ENCODE measurements at regions not wholly inside any gene's neighbourhood (a gene's known extent, or its start where the extent isn't known, plus 50 kb on each side); places are given as distances from the start of the nearest gene placed in this dataset.

DNA sequence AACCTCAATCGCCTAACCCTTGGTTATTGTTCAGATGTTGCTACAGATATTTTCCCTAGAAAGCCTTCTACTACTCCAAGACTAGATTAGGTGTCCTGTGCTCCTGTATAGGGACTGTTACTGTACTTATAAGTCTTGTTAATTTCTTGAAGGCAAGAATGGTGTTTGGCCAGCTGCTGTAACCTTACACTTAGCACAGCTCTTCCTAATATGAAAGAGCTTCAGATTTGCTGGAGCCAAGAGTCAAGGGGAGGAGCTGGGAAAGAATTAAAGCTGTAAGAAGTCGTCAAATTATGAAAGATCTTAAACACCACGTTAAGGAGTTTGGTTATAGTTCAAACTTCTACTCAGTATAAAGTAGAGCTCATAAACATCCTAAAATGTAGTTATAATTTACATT lies 245.9 kb upstream of the TLL1 start:
- Histone ChIP-seq H3K9me3 (ENCODE audit: control extremely low read depth in 1 of 5, control insufficient read depth in 4 of 5, insufficient read depth in 2 of 5, low read depth in 1 of 5, low read length in 4 of 5) (no peaks in the 10 kb centered on the region), H3K27me3 (replicated peaks in 2 of 5; ENCODE audit: control insufficient read depth in 4 of 5, insufficient read depth in 5 of 5, low read length in 4 of 5) (no peaks in the 10 kb centered on the region), H3K4me3 (ENCODE audit: control insufficient read depth in 1 of 7, extremely low read depth in 1 of 7, insufficient read depth in 4 of 7, low read depth in 2 of 7, low read length in 6 of 7) (no peak overlapping the region), H3K27ac (ENCODE audit: insufficient read depth in 1 of 2, low read depth in 1 of 2, low read length in 2 of 2, poor library complexity in 1 of 2, severe bottlenecking in 2 of 2) (no peak overlapping the region), H3K36me3 (ENCODE audit: control insufficient read depth in 4 of 4, insufficient read depth in 4 of 4, low read length in 3 of 4) (no peaks in the 10 kb centered on the region), H3K4me1 (ENCODE audit: control extremely low read depth in 1 of 4, control insufficient read depth in 4 of 4, insufficient read depth in 4 of 4, low read length in 3 of 4) (peaks cover 2 to 12% (median 4%) of the 10 kb centered on the region in 4 experiments)
- ChIA-PET POLR2A (no interaction called here), CTCF (no interaction called here)
- no peak for DNase-seq
- WGBS (ENCODE audit: insufficient coverage), result no CpG with 5 or more reads among the region's 3 CpGs

GRCh38 chr4:165627548-165627947 lies 245.5 kb upstream of the TLL1 start:
- no peak for DNase-seq
- ChIA-PET CTCF (no interaction called here), POLR2A (no interaction called here)

GRCh38 chr4:165628572-165628971 lies 244.5 kb upstream of the TLL1 start:
- H3K4me1 ChIP-seq (ENCODE audit: control extremely low read depth in 1 of 4, control insufficient read depth in 4 of 4, insufficient read depth in 4 of 4, low read length in 3 of 4), result peaks cover 0 to 3% (median 1%) of the 10 kb centered on the region in 4 experiments
- POLR2A ChIA-PET, result no interaction called here
- no peaks in the 10 kb centered on the region for H3K27me3 ChIP-seq (replicated peaks in 2 of 5; ENCODE audit: control insufficient read depth in 4 of 5, insufficient read depth in 5 of 5, low read length in 4 of 5)
- no peaks in the 10 kb centered on the region for H3K9me3 ChIP-seq (ENCODE audit: control extremely low read depth in 1 of 5, control insufficient read depth in 4 of 5, insufficient read depth in 2 of 5, low read depth in 1 of 5, low read length in 4 of 5)
- H3K36me3 ChIP-seq (ENCODE audit: control insufficient read depth in 4 of 4, insufficient read depth in 4 of 4, low read length in 3 of 4), result no peaks in the 10 kb centered on the region
- no peak overlapping the region for H3K4me3 ChIP-seq (ENCODE audit: control insufficient read depth in 1 of 7, extremely low read depth in 1 of 7, insufficient read depth in 4 of 7, low read depth in 2 of 7, low read length in 6 of 7)
- CTCF ChIA-PET, result interaction anchor here (1.0 kb wide), 1 partner anchor 64 kb away, joined by 3 read pairs; no protein-coding TSS in a partner anchor
- H3K27ac ChIP-seq (ENCODE audit: insufficient read depth in 1 of 2, low read depth in 1 of 2, low read length in 2 of 2, poor library complexity in 1 of 2, severe bottlenecking in 2 of 2), result no peak overlapping the region
- WGBS (ENCODE audit: insufficient coverage), result 100% methylated on average over 3 of the region's 3 CpGs
- DNase-seq, result no peak

More at GRCh38 chr4:165627548-165627947, 245.5 kb upstream of the TLL1 start:
- no peaks in the 10 kb centered on the region for H3K27me3 ChIP-seq (replicated peaks in 2 of 5; ENCODE audit: control insufficient read depth in 4 of 5, insufficient read depth in 5 of 5, low read length in 4 of 5)
- H3K4me3 ChIP-seq (ENCODE audit: control insufficient read depth in 1 of 7, extremely low read depth in 1 of 7, insufficient read depth in 4 of 7, low read depth in 2 of 7, low read length in 6 of 7), result no peak overlapping the region
- WGBS (ENCODE audit: insufficient coverage), result 90% methylated on average over 4 of the region's 5 CpGs
- peaks cover 0 to 7% (median 4%) of the 10 kb centered on the region in 4 experiments for H3K4me1 ChIP-seq (ENCODE audit: control extremely low read depth in 1 of 4, control insufficient read depth in 4 of 4, insufficient read depth in 4 of 4, low read length in 3 of 4)
- H3K27ac ChIP-seq (ENCODE audit: insufficient read depth in 1 of 2, low read depth in 1 of 2, low read length in 2 of 2, poor library complexity in 1 of 2, severe bottlenecking in 2 of 2), result no peak overlapping the region
- H3K36me3 ChIP-seq (ENCODE audit: control insufficient read depth in 4 of 4, insufficient read depth in 4 of 4, low read length in 3 of 4), result no peaks in the 10 kb centered on the region
- H3K9me3 ChIP-seq (ENCODE audit: control extremely low read depth in 1 of 5, control insufficient read depth in 4 of 5, insufficient read depth in 2 of 5, low read depth in 1 of 5, low read length in 4 of 5), result no peaks in the 10 kb centered on the region

GRCh38 chr4:165630671-165631070 lies 242.4 kb upstream of the TLL1 start:
- CTCF ChIA-PET, result no interaction called here
- POLR2A ChIA-PET, result no interaction called here
- Histone ChIP-seq H3K9me3 (ENCODE audit: control extremely low read depth in 1 of 5, control insufficient read depth in 4 of 5, insufficient read depth in 2 of 5, low read depth in 1 of 5, low read length in 4 of 5) (peaks cover 0 to 4% (median 2%) of the 10 kb centered on the region in 5 experiments), H3K27me3 (replicated peaks in 2 of 5; ENCODE audit: control insufficient read depth in 4 of 5, insufficient read depth in 5 of 5, low read length in 4 of 5) (no peaks in the 10 kb centered on the region), H3K4me1 (ENCODE audit: control extremely low read depth in 1 of 4, control insufficient read depth in 4 of 4, insufficient read depth in 4 of 4, low read length in 3 of 4) (no peaks in the 10 kb centered on the region), H3K4me3 (ENCODE audit: control insufficient read depth in 1 of 7, extremely low read depth in 1 of 7, insufficient read depth in 4 of 7, low read depth in 2 of 7, low read length in 6 of 7) (no peak overlapping the region), H3K27ac (ENCODE audit: insufficient read depth in 1 of 2, low read depth in 1 of 2, low read length in 2 of 2, poor library complexity in 1 of 2, severe bottlenecking in 2 of 2) (no peak overlapping the region), H3K36me3 (ENCODE audit: control insufficient read depth in 4 of 4, insufficient read depth in 4 of 4, low read length in 3 of 4) (no peaks in the 10 kb centered on the region)
- DNase-seq, result no peak

GRCh38 chr4:165631208-165631894 lies 241.7 kb upstream of the TLL1 start:
- CTCF ChIA-PET, result no interaction called here
- H3K9me3 ChIP-seq (ENCODE audit: control extremely low read depth in 1 of 5, control insufficient read depth in 4 of 5, insufficient read depth in 2 of 5, low read depth in 1 of 5, low read length in 4 of 5), result peaks cover 0 to 8% (median 2%) of the 10 kb centered on the region in 5 experiments
- WGBS (ENCODE audit: insufficient coverage), result 100% methylated on average over 2 of the region's 3 CpGs
- H3K4me1 ChIP-seq (ENCODE audit: control extremely low read depth in 1 of 4, control insufficient read depth in 4 of 4, insufficient read depth in 4 of 4, low read length in 3 of 4), result no peaks in the 10 kb centered on the region
- H3K4me3 ChIP-seq (ENCODE audit: control insufficient read depth in 1 of 7, extremely low read depth in 1 of 7, insufficient read depth in 4 of 7, low read depth in 2 of 7, low read length in 6 of 7), result no peak overlapping the region
- H3K27ac ChIP-seq (ENCODE audit: insufficient read depth in 1 of 2, low read depth in 1 of 2, low read length in 2 of 2, poor library complexity in 1 of 2, severe bottlenecking in 2 of 2), result no peak overlapping the region
- no peaks in the 10 kb centered on the region for H3K36me3 ChIP-seq (ENCODE audit: control insufficient read depth in 4 of 4, insufficient read depth in 4 of 4, low read length in 3 of 4)
- POLR2A ChIA-PET, result no interaction called here
- H3K27me3 ChIP-seq (replicated peaks in 2 of 5; ENCODE audit: control insufficient read depth in 4 of 5, insufficient read depth in 5 of 5, low read length in 4 of 5), result no peaks in the 10 kb centered on the region
- no peak for DNase-seq

DNA sequence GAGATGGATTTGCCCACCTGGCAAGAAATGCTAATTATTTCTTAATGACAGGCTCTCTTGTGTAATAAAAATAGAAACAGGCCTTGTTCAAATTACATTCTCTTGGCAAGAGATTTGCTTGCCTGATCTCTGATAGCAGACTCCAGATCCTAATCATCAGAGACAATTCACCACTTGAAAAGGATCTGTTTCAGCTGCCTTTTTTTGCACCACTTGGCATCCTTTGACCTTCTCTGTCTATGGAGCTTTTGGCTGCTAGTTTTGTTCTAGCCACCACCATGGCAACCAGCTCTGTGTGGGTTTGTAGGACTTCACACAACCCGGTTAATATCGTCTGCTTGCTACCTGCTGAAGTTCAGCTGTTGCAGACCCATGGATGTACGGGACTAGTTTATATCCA lies 241.1 kb upstream of the TLL1 start:
- POLR2A ChIA-PET, result no interaction called here
- no CpG with 5 or more reads among the region's 3 CpGs for WGBS (ENCODE audit: insufficient coverage)
- H3K27ac ChIP-seq (ENCODE audit: insufficient read depth in 1 of 2, low read depth in 1 of 2, low read length in 2 of 2, poor library complexity in 1 of 2, severe bottlenecking in 2 of 2), result no peak overlapping the region
- DNase-seq, result no peak
- CTCF ChIA-PET, result no interaction called here
- H3K4me1 ChIP-seq (ENCODE audit: control extremely low read depth in 1 of 4, control insufficient read depth in 4 of 4, insufficient read depth in 4 of 4, low read length in 3 of 4), result no peaks in the 10 kb centered on the region
- H3K4me3 ChIP-seq (ENCODE audit: control insufficient read depth in 1 of 7, extremely low read depth in 1 of 7, insufficient read depth in 4 of 7, low read depth in 2 of 7, low read length in 6 of 7), result no peak overlapping the region
- H3K27me3 ChIP-seq (replicated peaks in 2 of 5; ENCODE audit: control insufficient read depth in 4 of 5, insufficient read depth in 5 of 5, low read length in 4 of 5), result no peaks in the 10 kb centered on the region
- no peaks in the 10 kb centered on the region for H3K36me3 ChIP-seq (ENCODE audit: control insufficient read depth in 4 of 4, insufficient read depth in 4 of 4, low read length in 3 of 4)
- peaks cover 0 to 8% (median 2%) of the 10 kb centered on the region in 5 experiments for H3K9me3 ChIP-seq (ENCODE audit: control extremely low read depth in 1 of 5, control insufficient read depth in 4 of 5, insufficient read depth in 2 of 5, low read depth in 1 of 5, low read length in 4 of 5)

DNA sequence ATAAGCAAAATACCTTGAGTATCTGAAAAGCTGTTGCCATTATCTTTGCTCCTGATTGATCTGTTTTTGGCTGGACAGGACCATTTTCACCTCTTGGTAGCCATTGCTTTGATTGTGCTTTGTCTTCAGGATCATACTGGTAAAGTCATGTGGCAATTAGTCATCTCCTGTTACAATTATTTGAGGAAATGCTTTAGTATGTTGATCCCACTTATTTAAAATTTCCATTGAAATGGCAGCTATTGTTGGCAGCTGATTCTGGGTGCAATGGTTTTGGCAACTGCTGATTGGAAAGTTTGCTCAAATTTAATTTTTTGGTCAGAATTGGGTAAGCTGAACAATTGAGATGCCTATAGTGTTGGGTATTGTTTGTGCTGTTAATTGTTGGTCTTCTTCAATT lies 238.3 kb upstream of the TLL1 start:
- H3K36me3 ChIP-seq (ENCODE audit: control insufficient read depth in 4 of 4, insufficient read depth in 4 of 4, low read length in 3 of 4), result no peaks in the 10 kb centered on the region
- no peak overlapping the region for H3K4me3 ChIP-seq (ENCODE audit: control insufficient read depth in 1 of 7, extremely low read depth in 1 of 7, insufficient read depth in 4 of 7, low read depth in 2 of 7, low read length in 6 of 7)
- POLR2A ChIA-PET, result no interaction called here
- H3K27me3 ChIP-seq (replicated peaks in 2 of 5; ENCODE audit: control insufficient read depth in 4 of 5, insufficient read depth in 5 of 5, low read length in 4 of 5), result no peaks in the 10 kb centered on the region
- CTCF ChIA-PET, result no interaction called here
- peaks cover 0 to 11% (median 2%) of the 10 kb centered on the region in 5 experiments for H3K9me3 ChIP-seq (ENCODE audit: control extremely low read depth in 1 of 5, control insufficient read depth in 4 of 5, insufficient read depth in 2 of 5, low read depth in 1 of 5, low read length in 4 of 5)
- no peak overlapping the region for H3K27ac ChIP-seq (ENCODE audit: insufficient read depth in 1 of 2, low read depth in 1 of 2, low read length in 2 of 2, poor library complexity in 1 of 2, severe bottlenecking in 2 of 2)
- H3K4me1 ChIP-seq (ENCODE audit: control extremely low read depth in 1 of 4, control insufficient read depth in 4 of 4, insufficient read depth in 4 of 4, low read length in 3 of 4), result no peaks in the 10 kb centered on the region
- no peak for DNase-seq
